HL-60 (cell line): ENCODE measurements at regions not wholly inside any gene's neighbourhood (a gene's known extent, or its start where the extent isn't known, plus 50 kb on each side); places are given as distances from the start of the nearest gene placed in this dataset.

Experiments
- DNase-seq, 2 experiments: peaks; one replicate each; pipeline ENCODE4 v3.0.0-alpha.2; 2010 to 2020; ENCODE audit warnings: low read depth in 1 of 2, low spot score in 1 of 2
- H3K27ac ChIP-seq: fragments of 250-450 bp; sonication (Bioruptor Pico); replicated peaks from 2 replicates; pipeline ENCODE4 v1.5.1; 2020; ENCODE audit warnings: mild to moderate bottlenecking, moderate library complexity
- H3K27me3 ChIP-seq: fragments of 250-450 bp; sonication (Bioruptor Pico); 2 replicates; pipeline ENCODE4 v1.5.1; 2021; ENCODE audit warnings: mild to moderate bottlenecking, moderate library complexity; ENCODE audit not compliant: insufficient read depth, poor library complexity, severe bottlenecking
- H3K4me3 ChIP-seq: replicated peaks from 2 replicates; pipeline ENCODE4 v1.5.1; 2011; ENCODE audit warnings: mild to moderate bottlenecking, control low read depth, low read length; ENCODE audit not compliant: insufficient read depth
- CTCF ChIP-seq: IDR thresholded peaks from one replicate; pipeline ENCODE4 v1.5.1; 2011; ENCODE audit warnings: low read length, control low read depth, inconsistent platforms; ENCODE audit not compliant: insufficient read depth
- GABPA ChIP-seq: IDR thresholded peaks from 2 replicates; pipeline ENCODE4 v1.6.1; 2012; ENCODE audit warnings: low read depth
- POLR2AphosphoS5 ChIP-seq: IDR thresholded peaks from 2 replicates; pipeline ENCODE4 v1.6.1; 2012; ENCODE audit warnings: low read depth
- REST ChIP-seq: IDR thresholded peaks from 2 replicates; pipeline ENCODE4 v1.6.1; 2012; ENCODE audit warnings: low read depth; ENCODE audit not compliant: insufficient replicate concordance
- SPI1 ChIP-seq: IDR thresholded peaks from 2 replicates; pipeline ENCODE4 v1.6.1; 2012; ENCODE audit warnings: low read depth, mild to moderate bottlenecking, borderline replicate concordance

- Histone ChIP-seq H3K27me3 (no peaks in the 10 kb centered on the region), H3K27ac (no peak overlapping the region), H3K4me3 (no peak overlapping the region)
- TF ChIP-seq GABPA (no peak), REST (no peak), POLR2AphosphoS5 (no peak), CTCF (no peak)
- no peak for DNase-seq
Measured at GRCh38 chr11:104366321-104366734, 202.4 kb upstream of the PDGFD start.

DNA sequence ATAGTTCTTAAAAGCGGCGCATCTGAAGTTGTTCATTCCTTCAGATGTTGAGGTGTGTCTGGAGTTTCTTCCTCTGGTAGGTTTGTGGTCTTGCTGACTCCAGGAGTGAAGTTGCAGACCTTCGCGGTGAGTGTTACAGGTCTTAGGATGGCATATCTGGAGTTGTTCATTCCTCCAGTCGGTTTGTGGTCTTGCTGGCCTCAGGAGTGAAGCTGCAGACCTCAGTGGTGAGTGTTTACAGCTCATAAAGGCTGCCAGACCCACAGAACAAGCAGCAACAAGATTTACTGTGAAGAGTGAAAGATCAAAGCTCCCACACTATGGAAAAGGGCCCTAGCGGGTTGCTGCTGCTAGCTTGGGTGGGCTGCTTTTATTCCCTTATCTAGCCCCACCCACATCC, 201.7 kb upstream of the PDGFD start:
- TF ChIP-seq REST: no peak
- TF ChIP-seq GABPA: no peak
- no peak for TF ChIP-seq SPI1
- no peak for TF ChIP-seq CTCF
- TF ChIP-seq POLR2AphosphoS5: no peak
- no peak for DNase-seq
- H3K27ac ChIP-seq: no peak overlapping the region
- H3K27me3 ChIP-seq: no peaks in the 10 kb centered on the region
- H3K4me3 ChIP-seq: no peak overlapping the region

DNA sequence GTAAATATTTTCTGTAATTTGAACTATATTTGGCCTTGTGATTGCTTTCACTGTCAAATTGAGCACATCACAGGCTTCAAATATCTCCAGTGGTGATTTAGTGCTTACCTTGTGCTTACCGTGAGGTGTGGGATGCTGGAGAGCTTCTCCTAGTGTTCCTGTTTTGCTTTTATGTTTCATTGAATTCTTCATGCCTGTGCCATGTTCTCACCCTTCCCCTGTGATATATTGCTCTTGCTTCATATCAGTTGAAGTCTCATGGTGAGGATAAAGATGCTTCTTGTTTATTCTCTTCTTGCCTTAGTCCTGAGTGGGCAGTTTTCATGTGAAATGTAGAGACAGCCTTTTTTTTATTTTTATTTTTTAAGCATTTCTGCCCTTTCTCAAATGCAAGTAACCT, 198.0 kb upstream of the PDGFD start:
- no peak for DNase-seq
- H3K4me3 ChIP-seq: no peak overlapping the region
- no peaks in the 10 kb centered on the region for H3K27me3 ChIP-seq
- no peak overlapping the region for H3K27ac ChIP-seq
- TF ChIP-seq GABPA: no peak
- TF ChIP-seq POLR2AphosphoS5: no peak
- TF ChIP-seq SPI1: no peak
- no peak for TF ChIP-seq REST

GRCh38 chr11:104352036-104352435, 188.1 kb upstream of the PDGFD start:
- Histone ChIP-seq H3K27ac (no peak overlapping the region), H3K27me3 (peaks cover 2% of the 10 kb centered on the region), H3K4me3 (no peak overlapping the region)
- TF ChIP-seq SPI1 (no peak), REST (no peak), CTCF (no peak), GABPA (no peak), POLR2AphosphoS5 (no peak)
- no peak for DNase-seq
